RWPE2 (cell line): ENCODE measurements at regions not wholly inside any gene's neighbourhood (a gene's known extent, or its start where the extent isn't known, plus 50 kb on each side); places are given as distances from the start of the nearest gene placed in this dataset.

Experiments
- ATAC-seq: fragments of 200-7000 bp; cut with Tn5 transposase; 3 replicates; pipeline ENCODE4 v1.9.1; 2021; ENCODE audit warnings: low read depth
- DNase-seq: peaks from one replicate; pipeline ENCODE4 v3.0.0-alpha.2; 2020; ENCODE audit warnings: low spot score
- H3K27ac ChIP-seq: fragments of 450-650 bp; 2 replicates; pipeline ENCODE4 v1.5.1; 2017; ENCODE audit warnings: mild to moderate bottlenecking; ENCODE audit not compliant: poor library complexity, severe bottlenecking
- H3K27me3 ChIP-seq: fragments of 250-450 bp; sonication (Bioruptor Pico); 2 replicates; pipeline ENCODE4 v1.5.1; 2021; ENCODE audit warnings: mild to moderate bottlenecking, moderate library complexity; ENCODE audit not compliant: insufficient read depth, poor library complexity, severe bottlenecking
- H3K36me3 ChIP-seq: fragments of 250-450 bp; sonication (Bioruptor Pico); 2 replicates; pipeline ENCODE4 v1.5.1; 2020; ENCODE audit warnings: low read depth, mild to moderate bottlenecking, moderate library complexity
- H3K4me1 ChIP-seq: fragments of 250-450 bp; sonication (Bioruptor Pico); 2 replicates; pipeline ENCODE4 v1.5.1; 2021; ENCODE audit warnings: mild to moderate bottlenecking, moderate library complexity; ENCODE audit not compliant: insufficient read depth, poor library complexity, severe bottlenecking
- H3K4me3 ChIP-seq: fragments of 250-450 bp; sonication (Bioruptor Pico); 2 replicates; pipeline ENCODE4 v1.5.1; 2021; ENCODE audit warnings: mild to moderate bottlenecking, moderate library complexity; ENCODE audit not compliant: severe bottlenecking
- H3K9me3 ChIP-seq: fragments of 250-450 bp; sonication (Bioruptor Pico); 2 replicates; pipeline ENCODE4 v1.5.1; 2021; ENCODE audit warnings: mild to moderate bottlenecking, moderate library complexity; ENCODE audit not compliant: severe bottlenecking
- TF ChIP-seq, protein P1 (sequence below): fragments of 450-650 bp; IDR thresholded peaks from one replicate; pipeline ENCODE4 v1.5.1; 2017; ENCODE audit warnings: mild to moderate bottlenecking, moderate library complexity; ENCODE audit not compliant: poor library complexity, severe bottlenecking

DNA sequence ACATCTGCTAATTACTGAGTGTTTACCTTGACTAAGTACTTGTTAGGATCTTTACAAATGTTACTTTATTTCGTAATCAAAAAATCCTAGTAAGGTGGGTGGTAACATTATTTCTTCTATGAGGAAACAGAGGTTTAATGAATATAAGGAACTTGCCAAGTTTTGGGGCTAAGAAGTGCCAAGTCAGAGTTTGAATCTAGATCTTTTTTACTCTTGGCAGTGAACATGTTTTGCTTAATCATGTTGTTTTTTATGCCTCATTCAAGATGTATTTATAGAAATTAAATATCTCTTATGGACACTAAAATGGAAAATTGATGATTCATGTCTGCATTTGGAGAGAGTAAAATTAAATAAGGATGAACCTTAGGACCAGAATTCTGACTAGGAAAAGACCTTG, 393.7 kb downstream of the UTRN start:
- ATAC-seq (no peak), DNase-seq (no peak)
- Histone ChIP-seq H3K4me3 (no peak overlapping the region), H3K9me3 (peaks cover 3% of the 10 kb centered on the region), H3K36me3 (no peaks in the 10 kb centered on the region), H3K27me3 (no peaks in the 10 kb centered on the region), H3K4me1 (no peaks in the 10 kb centered on the region), H3K27ac (no peak overlapping the region)
- TF ChIP-seq, protein P1, sequence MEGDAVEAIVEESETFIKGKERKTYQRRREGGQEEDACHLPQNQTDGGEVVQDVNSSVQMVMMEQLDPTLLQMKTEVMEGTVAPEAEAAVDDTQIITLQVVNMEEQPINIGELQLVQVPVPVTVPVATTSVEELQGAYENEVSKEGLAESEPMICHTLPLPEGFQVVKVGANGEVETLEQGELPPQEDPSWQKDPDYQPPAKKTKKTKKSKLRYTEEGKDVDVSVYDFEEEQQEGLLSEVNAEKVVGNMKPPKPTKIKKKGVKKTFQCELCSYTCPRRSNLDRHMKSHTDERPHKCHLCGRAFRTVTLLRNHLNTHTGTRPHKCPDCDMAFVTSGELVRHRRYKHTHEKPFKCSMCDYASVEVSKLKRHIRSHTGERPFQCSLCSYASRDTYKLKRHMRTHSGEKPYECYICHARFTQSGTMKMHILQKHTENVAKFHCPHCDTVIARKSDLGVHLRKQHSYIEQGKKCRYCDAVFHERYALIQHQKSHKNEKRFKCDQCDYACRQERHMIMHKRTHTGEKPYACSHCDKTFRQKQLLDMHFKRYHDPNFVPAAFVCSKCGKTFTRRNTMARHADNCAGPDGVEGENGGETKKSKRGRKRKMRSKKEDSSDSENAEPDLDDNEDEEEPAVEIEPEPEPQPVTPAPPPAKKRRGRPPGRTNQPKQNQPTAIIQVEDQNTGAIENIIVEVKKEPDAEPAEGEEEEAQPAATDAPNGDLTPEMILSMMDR = no peak

DNA sequence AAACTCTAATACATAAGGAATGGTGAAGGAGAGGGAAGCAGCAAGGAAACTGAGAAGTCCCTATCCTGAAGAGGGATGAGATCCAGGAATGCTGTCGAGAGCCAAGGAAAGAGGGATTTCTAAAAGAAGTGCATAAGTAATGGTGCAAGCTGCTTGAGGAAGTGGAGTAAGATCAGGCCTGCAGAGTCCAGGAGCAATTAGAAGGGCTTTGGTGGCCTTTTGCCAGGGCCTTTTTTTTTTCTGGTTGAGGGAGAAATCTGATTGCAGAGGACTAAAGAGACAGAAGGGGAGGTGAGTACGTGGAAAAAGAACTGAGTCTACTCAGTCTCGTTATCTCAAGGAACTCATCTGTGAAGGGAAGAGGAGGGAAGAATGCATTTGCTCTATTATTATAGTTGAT, 396.2 kb downstream of the UTRN start:
- H3K36me3 ChIP-seq = no peaks in the 10 kb centered on the region
- H3K9me3 ChIP-seq = no peaks in the 10 kb centered on the region
- no peak for ATAC-seq
- TF ChIP-seq, protein P1 = no peak
- no peak for DNase-seq
- H3K4me1 ChIP-seq = no peaks in the 10 kb centered on the region
- H3K27ac ChIP-seq = no peak overlapping the region
- H3K4me3 ChIP-seq = no peak overlapping the region
- H3K27me3 ChIP-seq = no peaks in the 10 kb centered on the region

DNA sequence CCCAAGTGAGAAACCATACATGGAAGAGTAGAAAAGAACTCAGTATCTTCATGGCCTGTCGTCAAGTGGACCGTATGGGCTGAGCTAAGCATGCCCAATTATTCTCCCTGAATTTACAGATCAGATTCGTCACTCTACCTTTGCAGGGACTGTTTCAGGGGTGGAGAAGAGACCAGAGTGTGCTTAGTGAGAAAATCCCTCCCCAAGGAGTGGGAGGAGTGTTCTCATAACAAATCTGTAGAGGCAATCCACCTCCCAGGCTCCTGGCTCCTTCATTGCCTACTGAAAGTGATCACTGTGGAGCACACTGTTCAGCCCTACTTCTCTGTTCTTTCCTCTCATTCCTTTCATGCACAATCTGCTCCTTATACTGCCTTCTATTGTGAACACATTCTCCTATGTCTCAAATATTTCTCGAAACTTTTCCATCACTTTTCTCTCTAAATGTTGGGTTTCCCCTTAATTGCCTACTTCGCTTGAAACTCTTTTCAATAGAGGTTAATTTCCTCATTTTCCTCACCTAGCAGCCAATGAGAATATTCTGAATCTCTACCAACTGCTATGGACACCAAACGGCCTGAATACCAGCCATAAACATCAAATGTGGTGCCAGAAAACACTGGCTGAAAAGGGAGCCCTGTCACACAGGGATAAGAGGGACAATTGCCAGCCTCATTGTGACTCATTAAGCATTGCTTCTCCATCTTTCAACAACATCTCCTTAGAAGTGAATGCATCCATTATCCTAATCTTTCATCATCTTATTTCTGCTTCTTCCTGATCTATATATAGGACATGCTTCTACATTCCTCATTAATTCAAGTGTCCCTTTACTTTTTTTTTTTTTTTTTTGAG, 398.3 kb downstream of the UTRN start:
- ATAC-seq (no peak), DNase-seq (no peak)
- no peaks in the 10 kb centered on the region for H3K27me3 ChIP-seq
- TF ChIP-seq, protein P1 = no peak
- H3K4me1 ChIP-seq = no peaks in the 10 kb centered on the region
- H3K4me3 ChIP-seq = no peak overlapping the region
- H3K9me3 ChIP-seq = no peaks in the 10 kb centered on the region
- no peak overlapping the region for H3K27ac ChIP-seq
- H3K36me3 ChIP-seq = no peaks in the 10 kb centered on the region

DNA sequence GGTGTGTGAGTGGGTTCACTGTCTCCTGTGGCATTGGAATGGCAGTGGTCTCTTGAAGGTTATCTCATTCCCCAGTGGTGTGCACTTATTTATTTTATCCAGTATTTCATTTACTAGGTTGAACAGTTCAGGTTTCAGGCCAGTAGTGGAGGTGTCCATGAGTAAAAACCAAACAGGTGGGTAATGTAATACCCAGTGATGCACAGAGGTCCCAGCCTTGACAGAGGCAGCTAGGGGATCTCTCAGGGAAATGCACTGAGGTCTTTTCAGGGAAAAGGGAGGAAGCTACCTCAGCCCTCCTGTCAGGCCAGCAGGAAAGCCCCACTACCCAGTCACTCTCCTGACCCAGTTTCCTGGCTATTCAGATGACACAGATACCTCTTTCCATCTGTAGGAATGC, 403.6 kb downstream of the UTRN start:
- Histone ChIP-seq H3K4me3 (no peak overlapping the region), H3K27me3 (no peaks in the 10 kb centered on the region), H3K27ac (no peak overlapping the region), H3K9me3 (no peaks in the 10 kb centered on the region), H3K36me3 (no peaks in the 10 kb centered on the region), H3K4me1 (no peaks in the 10 kb centered on the region)
- TF ChIP-seq, protein P1 = no peak
- ATAC-seq = no peak
- no peak for DNase-seq

DNA sequence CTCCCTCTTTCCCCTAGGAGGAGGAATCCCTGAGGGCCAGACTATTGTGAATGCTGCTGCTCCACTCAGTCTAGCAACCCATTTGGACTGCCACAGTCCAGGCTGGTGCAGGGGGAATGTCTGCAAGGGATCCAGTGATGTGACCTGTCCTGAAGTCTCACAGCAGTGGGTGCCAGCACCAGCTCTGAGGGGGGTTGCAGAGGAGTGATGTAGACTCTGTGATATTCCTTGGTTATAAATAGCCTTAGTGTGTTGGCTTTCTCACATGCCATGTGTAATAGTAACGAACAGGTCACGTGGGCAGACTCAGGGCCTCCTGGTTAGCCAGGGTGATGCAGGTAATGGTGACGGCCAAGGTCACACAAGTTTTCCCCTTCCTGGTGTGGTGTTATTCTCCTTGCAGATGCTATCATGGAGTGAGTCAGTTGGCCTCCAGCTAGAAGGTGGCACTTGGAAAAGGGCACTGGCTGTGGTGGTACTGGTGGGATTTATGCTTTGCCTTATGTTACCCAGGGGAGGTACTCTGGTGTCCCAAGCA, 404.4 kb downstream of the UTRN start:
- TF ChIP-seq, protein P1 = no peak
- Histone ChIP-seq H3K4me1 (no peaks in the 10 kb centered on the region), H3K36me3 (no peaks in the 10 kb centered on the region), H3K27ac (no peak overlapping the region), H3K9me3 (no peaks in the 10 kb centered on the region), H3K27me3 (no peaks in the 10 kb centered on the region), H3K4me3 (no peak overlapping the region)
- no peak for DNase-seq
- ATAC-seq = no peak
